GM18502 (cell line): ENCODE measurements at regions not wholly inside any gene's neighbourhood (a gene's known extent, or its start where the extent isn't known, plus 50 kb on each side); places are given as distances from the start of the nearest gene placed in this dataset.
"Not testable (repeated sequence)": the region's sequence is repeated elsewhere in the genome, so short reads cannot be mapped to it uniquely, and the experiment has no call there.

Experiments used
- ATAC-seq: cut with Tn5 transposase; IDR thresholded peaks from one replicate; pipeline ENCODE4 v1.9.1; 2021; ENCODE audit warnings: mild to moderate bottlenecking; ENCODE audit not compliant: unreplicated experiment, poor library complexity

DNA sequence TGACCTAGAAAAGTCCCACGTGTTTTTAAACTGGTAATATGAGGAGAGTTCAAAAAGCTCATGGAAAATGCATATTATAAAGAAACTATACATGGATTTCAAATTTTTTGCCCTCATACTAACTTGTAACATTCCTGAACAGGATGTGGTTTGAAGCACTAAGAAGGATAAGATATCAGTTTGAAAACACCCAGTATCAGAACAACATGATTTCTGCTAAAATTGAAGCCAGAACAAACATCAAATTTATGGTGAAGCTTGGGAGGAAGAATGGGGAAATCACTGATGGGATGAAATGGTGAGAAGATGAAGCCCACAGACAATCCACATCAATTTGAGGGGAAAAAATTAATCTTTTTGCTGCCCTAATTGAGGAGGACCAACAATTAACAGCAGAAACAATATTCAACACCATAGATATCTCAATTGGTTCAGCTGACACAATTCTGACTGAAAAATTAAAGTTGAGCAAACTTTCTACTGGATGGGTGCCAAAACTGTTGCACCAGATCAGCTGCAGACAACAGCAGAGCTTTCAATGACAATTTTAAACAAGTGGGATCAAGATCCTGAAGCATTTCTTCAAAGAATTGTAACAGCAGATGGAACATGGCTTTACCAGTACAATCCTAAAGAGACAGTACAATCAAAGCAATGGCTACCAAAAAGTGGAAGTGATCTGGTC lies 113.2 kb upstream of the SNX2 start:
- ATAC-seq = no peak

DNA sequence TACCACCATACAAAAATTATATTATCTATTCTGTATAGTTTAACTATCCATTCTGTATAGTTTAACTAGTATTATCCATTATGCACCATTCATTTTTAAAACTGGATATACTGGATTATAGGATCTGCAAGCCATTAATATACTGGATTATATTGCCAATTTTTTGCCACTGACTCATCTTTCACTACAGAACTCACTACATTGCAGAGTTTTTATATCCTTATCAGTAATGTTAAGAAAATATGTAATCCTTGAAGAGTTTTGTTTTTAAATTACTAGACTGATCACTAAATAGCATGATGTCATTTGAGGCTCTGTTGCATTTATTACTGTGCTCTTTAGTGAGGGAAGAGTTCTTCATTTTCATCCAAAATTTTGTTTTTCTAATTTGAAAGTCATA lies 109.8 kb upstream of the SNX2 start:
- ATAC-seq = no peak

DNA sequence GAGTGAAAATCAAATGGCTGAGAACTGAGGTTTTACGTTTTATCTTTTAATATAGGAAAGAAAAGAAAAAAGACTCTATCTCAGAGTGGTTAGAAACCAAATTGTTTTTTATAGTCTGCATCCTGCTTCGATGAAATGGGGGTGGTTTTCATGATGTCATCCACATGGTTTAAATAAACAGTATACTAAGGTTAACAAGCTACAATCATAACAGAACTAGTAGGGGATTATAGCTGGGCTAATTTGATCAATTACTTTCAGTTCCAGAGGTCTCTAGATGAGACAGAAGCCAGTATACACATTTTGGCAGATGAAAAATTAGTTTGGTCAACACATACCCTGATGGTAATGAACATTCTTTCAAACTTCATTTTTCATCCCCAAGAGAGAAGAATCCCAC lies 106.3 kb upstream of the SNX2 start:
- no peak for ATAC-seq

DNA sequence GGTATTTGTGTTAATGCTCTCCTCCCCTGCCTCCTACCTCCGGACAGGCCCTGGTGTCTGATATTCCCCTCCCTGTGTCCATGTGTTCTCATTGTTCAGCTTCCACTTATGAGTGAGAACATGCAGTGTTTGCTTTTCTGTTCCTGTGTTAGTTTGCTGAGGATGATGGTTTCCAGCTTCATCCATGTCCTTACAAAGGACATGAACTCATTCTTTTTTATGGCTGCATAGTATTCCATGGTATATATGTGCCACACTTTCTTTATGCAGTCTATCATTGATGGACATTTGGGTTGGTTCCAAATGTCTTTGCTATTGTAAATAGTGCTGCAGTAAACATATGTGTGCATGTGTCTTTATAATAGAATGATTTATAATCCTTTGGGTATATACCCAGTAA lies 105.2 kb upstream of the SNX2 start:
- ATAC-seq = not testable (repeated sequence)

DNA sequence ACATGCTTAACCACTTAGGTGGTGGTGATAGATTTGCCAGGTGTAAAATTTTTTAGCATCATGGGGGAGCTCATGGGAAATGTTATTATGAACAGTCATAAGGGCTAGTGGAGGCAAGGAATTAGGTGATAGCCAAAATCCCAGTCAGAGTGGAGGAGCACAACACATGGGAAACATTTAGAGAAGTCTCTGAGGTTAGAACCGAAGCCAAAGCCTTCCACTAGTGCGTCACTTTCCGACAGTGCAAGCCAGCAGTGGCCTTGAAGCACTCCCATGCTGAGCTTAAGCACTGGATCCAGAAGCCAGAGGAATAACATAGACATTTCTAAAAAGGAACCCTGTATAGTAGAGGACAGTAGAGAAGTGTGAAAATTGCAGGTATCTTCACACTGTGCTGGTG lies 101.5 kb upstream of the SNX2 start:
- no peak for ATAC-seq

DNA sequence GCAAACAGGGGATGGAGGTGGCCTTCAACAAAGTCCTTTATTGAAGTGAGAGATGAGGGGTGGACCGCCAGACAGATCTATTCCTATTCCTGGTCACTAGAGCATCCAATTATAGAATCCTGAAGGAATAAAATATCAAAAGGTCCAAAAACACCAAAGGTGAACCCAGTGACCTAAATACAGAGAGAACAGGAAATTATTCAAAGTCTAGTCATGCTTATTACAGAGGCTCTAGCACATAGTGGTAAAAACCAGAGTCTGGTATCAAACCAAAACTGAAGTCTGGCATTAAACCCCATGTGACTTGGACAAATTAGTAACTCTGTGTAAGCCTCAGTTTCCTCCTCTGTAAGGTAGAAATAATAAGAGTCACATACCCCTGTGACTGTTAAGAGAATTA lies 100.5 kb upstream of the SNX2 start:
- ATAC-seq = no peak

DNA sequence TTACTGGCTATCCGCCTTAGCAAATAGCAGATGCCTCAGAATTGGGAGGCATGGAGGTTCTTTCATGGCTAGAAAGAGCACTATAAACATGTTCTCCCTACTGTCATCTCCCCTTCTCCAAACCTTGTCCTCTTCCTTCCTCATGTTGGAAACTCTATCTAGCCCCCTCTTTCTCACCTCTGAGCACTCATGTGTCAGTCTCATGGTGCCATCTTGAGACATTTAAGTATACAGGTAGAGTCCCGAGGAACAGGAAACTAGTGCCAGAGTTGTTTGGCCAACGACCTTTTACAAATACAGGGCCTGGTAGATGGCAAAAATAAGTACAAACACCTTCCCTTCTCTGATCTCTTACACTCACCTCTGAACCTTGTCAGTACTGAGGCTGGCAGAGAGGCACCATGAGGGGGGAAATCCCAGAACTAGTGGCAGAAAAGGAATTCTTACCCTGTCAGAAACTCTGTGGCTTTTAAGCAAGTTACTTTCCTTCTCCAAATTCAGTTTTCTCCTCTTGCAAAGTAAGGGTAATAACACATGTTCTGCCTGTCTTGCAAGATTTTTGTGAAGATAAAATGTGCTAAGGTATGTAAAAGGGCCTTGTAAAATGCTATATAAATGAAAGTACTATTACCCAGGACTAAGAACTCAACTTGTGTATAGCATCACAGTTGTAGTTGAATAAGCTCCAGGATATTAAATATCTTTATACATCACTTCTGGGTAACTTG lies 94.1 kb upstream of the SNX2 start:
- ATAC-seq = no peak

DNA sequence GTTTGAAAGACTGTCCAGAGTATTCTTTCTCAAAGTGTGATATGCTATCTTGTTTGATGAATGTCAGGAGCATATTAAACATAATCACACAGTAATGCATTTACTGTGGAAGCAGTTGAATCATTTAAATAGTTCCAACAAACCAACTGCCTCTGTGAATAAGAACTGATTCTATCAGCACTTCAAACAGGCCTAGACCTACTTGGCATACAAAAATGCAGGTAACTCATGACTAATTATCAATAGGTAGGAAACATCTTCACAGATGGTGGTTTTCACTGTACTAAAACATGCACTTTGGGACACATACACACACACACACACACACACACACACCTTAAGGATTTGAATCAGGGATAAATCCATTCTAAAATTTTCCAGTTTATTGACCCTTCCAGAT lies 91.2 kb upstream of the SNX2 start:
- no peak for ATAC-seq

DNA sequence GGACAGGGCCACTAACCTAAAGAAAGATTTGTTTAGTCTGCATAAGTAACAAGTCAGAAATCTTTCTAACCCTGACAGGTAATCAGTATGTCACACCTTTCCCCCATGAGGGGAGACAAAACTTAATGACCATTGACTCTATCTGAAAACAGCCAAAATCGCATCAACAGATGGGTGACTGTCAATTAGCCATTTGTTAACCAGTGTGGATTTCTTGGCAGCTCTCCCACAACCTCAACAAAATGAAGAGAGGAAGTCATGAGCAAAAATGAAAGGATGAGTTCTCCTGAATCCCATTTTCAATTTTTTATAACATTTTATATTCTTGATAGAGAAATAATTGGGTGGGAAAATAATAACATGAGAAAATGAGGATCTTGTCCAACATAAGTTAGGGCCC lies 84.6 kb upstream of the SNX2 start:
- ATAC-seq = no peak

DNA sequence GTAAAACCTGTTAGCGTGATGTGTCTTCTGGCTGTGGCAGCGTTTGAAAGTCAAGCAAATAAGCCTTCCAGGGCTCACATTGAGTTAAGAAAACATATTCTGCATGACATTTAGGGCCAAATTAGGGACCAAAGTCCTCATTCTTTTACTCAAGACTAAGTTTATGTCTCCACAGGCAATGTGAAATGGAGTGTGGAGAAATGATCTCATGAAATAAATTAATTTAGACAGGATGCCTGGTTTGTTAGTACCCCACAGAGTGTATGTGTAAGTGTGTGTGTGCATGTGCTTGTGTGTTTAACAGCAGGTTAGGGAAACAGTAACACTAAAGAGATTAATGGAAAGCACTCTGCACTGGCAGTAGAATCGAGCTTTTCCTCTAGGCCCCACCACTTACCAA lies 82.9 kb upstream of the SNX2 start:
- ATAC-seq = no peak

DNA sequence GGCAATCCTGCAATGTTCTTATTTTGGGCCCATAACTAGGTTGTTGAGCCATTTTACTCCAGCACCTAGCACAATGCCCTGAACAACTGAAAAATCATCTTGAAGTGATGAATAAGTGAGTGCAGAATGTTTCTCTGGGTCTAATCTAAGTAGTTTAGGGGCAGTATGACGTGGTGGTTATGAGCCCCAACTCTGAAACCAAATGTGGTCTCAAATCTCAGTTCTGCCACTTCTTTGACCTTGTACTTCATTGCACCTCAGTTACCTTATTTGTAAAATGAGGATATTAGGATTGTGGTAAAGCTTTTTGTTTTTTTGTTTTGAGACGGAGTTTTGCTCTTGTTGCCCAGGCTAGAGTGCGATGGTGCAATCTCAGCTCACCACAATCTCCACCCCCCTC lies 80.9 kb upstream of the SNX2 start:
- no peak for ATAC-seq

DNA sequence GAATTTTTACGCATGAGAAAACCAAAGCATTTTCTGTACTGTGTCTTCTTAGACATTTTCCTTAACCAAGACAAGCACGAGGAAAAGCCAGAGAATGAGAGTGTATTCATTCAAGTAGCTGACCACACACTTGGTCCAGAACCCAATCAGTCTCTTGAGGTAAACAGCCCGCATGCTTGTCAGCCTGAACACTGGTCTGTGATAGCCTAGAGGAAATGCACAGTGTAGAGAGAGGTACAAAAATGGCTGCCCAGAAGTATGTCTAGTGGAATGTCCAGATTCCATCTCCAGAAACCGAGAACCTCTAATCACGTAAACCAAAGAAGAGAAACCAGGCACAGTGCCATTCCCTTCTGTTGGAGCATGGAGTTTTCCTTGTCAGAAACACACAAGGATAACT lies 80.0 kb upstream of the SNX2 start:
- ATAC-seq = no peak

DNA sequence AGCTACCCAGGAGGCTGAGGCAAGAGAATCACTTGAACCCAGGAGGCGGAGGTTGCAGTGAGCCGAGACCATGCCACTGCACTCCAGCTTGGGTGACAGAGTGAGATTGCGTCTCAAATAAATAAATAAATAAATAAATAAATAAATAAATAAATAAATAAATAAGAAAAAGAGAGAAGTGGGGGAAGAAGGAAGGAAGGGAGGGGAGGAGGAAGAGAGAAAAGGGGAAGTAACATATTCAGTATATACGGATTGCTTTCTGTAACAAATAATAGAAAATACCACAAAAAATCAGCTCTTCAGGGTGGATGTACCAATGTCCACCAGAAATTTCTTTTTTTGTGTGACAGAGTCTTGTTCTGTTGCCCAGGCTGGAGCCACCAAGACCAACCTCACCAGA lies 78.1 kb upstream of the SNX2 start:
- ATAC-seq = peak; percentile 32

DNA sequence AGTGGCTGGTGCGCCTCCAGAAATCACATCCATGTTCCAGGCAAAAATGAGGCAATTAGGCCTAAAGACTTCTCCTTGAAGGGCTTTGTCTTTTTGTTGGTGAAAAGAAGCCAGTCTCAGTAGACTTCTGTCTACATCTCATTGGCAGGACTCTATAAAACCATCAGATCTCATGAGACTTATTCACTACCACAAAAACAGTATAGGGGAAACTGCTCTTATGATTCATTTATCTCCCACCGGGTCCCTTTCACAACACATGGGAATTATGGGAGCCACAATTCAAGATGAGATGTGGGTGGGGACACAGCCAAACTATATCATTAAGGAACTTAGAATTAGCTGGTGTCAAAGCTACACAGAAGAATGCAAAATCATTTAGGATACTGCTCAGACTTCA lies 77.7 kb upstream of the SNX2 start:
- no peak for ATAC-seq

DNA sequence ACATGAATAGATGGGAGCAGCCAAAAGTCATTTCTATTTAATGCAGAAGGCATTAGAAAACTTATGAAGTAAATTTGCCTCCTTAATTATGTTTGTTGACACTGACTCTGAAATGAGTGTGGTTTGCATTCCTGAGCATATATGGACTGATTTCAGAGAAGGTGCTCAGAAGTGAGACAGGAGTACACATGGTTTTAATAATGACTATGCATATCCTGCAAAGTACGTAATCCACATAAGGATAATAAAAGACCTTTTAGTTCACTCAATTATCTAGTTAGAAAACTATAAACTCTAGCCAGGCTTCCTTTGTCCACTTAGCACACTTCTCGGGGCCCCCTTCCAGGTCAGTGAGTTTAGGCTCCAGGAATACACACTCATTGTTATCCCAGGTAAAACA lies 75.7 kb upstream of the SNX2 start:
- no peak for ATAC-seq

DNA sequence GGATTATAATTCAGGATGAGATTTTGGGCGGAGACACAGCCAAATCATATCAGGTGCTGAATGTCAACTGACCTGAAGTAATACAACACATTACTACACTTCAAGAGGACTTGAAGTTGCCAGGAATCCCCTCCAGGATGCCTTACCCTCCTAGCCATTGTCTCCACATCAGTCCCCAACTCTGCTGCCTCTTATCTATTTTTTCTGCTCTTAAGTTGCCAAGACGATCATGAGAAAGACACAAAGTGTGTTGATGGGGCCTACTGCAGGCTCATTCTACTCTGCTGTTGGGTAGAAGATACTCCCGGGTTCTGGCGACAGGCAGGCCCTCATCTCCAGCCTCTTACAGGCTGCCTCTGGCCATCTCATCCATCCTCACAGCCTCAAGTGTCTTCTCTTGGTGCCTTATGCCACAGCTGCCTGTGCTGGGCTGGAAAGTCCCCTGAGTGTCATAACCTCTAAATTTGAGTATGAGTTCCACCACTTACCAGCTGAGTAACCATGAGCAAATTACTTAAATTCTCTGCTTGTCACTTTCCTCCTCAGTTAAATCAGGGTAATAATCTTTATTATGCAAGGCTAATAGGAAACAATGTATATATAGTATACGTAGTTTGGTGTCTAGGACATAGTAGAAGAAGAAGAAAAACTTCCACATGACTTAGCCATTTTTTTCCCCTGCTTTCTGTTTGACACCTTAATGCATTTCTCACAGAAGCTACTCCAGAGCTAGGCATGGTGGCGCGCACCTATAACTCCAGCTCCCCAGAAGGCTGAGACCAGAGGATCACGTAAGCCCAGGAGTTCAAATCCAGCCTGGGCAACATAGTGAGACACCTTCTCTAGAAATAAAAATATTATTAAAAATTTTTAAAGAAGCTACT lies 73.0 kb upstream of the SNX2 start:
- peak; percentile 98 for ATAC-seq

DNA sequence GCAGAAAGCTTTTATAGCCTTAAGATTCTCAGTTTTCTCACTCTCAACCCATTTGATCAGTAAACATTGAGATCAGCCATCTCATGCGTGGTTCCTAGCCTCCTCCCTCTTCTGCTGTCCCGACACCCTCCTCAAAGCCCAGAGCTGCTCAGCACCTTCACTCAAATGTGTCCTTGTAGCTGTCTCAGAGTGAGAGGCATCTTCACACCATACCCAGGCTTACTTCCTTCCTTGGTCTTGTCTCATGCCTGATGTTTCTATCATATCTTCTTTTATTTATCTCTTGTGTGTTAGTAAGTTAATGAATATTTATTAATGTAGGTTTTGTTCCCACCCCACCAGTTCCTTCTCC lies 72.4 kb upstream of the SNX2 start:
- ATAC-seq = peak; percentile 41

DNA sequence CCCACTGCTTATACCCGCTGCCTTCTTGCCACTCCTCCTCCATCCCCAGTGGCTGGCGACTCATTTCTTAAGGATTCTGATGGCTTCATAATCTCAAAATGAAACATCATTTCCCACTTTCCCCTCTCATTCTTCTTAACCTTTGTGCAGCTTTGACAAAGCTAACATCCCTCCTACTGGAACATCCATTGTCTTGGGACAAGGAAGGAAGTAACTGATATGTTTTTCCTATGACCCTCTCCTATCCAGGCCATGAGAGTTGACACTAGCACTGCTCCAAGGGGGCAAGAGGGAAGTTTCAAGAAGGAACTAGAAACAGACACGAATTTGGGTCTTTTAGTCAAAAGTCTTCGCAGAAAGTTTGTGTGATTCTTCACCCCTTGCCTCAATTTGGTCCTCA lies 71.7 kb upstream of the SNX2 start:
- ATAC-seq = no peak

DNA sequence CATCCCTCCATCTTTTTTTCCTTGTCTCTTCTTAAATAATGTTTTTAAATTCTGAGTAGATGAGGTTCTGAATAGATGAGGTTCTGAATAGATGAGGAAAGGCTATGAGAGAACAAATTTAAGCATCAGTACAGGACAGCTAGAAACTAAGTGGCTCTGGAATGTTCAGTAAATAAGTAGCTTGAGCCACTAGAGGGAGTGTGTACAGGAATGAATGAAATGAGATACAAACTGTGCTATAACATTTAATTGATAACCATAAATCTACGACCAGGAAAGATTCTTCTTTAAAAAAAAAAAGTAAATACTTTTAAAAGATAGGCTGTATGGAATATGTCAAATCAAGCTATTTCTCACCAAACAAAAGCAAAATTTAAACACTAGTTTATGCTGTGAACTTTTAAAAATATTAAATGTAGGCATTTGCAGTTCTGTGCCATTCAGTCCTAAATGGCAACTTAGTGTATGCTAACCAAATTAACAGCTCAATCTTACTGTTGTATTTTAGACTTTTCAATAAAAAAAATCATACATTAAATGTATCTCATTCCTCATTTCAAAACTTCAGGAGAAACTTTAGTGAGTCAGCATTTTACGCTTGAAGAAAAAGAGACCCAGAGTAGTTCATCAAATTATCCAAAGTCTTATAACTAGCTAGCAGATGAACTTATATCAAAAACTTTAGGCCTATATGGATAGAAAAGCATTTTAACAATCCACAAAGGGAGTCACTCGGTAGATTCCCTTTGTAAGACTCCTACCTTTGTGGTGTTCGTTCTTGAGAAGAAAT lies 70.4 kb upstream of the SNX2 start:
- no peak for ATAC-seq

DNA sequence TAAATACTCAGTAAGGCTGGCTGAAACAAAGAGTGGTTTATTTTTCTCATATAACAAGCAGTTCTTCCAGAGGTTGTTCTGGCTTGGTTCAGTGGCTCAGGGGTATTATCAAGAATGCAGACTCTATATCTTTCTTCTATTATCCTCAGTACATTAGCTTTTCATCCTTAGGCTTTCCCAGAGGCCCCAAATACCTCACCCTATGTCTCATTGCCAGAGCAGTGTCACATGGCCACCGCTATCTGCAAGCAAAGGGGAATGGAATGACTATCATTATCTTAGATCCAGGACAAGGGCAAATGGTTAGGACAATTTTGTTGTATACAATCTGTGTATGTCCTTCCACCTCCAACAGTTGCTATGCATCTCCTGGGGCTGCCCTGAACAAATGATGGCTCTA lies 69.0 kb upstream of the SNX2 start:
- no peak for ATAC-seq

DNA sequence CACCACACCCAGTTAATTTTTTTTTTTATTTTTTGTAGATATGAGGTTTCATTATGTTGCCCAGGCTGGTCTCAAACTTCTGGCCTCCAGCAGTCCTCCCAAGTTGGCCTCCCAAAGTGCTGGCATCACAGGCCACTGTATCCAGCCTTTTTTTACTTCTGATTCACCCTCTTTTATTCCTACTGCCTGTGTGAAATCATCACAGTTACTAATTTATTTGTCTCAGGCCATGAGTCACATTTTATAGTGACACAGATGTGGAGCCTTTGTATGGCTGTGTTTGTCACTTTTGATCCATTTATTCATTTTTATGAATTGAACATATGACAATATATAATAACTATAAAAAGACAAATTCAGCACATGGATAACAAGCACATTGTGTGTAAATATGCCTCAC lies 67.1 kb upstream of the SNX2 start:
- ATAC-seq = no peak
